HS-27A (cell line): ENCODE measurements at regions not wholly inside any gene's neighbourhood (a gene's known extent, or its start where the extent isn't known, plus 50 kb on each side); places are given as distances from the start of the nearest gene placed in this dataset.

Source experiments
- DNase-seq: peaks from one replicate; pipeline ENCODE4 v3.0.0-alpha.2; 2012; ENCODE audit warnings: low read depth, missing footprints

GRCh38 chr2:195049372-195050031 lies 607.5 kb upstream of the SLC39A10 start:
- no peak for DNase-seq

- no peak for DNase-seq
These were observed 609.1 kb upstream of the SLC39A10 start for GRCh38 chr2:195047955-195048354.

- no peak for DNase-seq
These were observed 612.2 kb upstream of the SLC39A10 start for GRCh38 chr2:195044801-195045200.

GRCh38 chr2:195038153-195038552 lies 618.9 kb upstream of the SLC39A10 start:
- no peak for DNase-seq

- no peak for DNase-seq
These were observed 620.0 kb upstream of the SLC39A10 start for GRCh38 chr2:195037045-195037444.

GRCh38 chr2:195031411-195031810 lies 625.6 kb upstream of the SLC39A10 start:
- DNase-seq, result no peak

GRCh38 chr2:195029804-195030654 lies 627.0 kb upstream of the SLC39A10 start:
- DNase-seq, result no peak

DNA sequence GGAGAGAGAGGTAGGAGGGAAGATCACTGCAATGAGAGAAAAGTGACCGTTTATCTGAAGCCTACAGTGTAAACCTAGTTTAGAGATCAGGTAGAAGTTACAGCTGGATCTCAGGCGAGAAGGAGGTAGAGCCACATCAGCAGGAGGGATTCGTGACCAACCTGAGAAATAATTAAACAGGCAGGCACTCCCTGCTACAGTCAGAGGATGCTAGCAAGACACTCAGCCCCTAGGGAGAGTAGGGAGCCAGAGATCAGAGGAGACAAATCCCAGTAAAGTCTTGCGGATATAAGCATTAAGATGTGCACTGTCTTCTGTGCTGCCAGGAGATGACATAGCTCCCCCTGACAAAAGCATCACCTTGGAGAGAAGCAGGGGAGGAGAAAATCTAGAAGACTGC lies 629.1 kb upstream of the SLC39A10 start:
- DNase-seq, result no peak

DNA sequence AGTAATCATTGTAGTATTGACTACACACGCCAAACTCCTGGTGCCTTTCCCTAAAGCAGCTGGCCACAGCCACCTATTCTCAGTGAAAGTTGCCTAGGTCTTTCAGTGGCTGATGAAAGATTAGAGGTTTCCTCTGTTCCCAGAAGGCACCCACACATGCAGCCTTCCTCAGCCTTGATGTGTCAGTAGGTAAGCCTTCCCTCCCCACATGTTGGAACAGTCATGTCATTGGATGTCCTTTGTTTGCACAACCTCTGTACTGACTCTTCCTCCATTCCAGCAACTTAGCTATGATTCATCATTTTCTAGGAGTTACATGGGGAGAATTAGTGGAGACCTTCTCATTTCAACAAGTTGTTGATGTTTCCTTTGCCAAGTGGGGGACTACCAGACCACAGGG lies 630.8 kb upstream of the SLC39A10 start:
- DNase-seq, result no peak

DNA sequence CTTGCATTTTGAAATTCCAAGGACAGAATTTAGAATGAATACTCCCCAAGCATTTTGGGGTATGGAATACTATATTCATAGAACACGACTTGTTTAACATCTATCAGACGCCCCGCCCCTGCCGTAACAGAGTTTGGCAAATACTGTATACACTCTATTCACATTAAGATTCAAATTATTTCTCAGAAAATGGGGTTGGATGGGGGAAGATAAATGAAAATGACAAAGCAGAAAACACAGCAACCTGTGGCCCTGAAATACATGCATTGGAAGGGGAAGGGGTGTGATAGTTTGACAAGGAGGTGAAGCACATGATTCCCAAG lies 634.6 kb upstream of the SLC39A10 start:
- DNase-seq, result no peak

DNA sequence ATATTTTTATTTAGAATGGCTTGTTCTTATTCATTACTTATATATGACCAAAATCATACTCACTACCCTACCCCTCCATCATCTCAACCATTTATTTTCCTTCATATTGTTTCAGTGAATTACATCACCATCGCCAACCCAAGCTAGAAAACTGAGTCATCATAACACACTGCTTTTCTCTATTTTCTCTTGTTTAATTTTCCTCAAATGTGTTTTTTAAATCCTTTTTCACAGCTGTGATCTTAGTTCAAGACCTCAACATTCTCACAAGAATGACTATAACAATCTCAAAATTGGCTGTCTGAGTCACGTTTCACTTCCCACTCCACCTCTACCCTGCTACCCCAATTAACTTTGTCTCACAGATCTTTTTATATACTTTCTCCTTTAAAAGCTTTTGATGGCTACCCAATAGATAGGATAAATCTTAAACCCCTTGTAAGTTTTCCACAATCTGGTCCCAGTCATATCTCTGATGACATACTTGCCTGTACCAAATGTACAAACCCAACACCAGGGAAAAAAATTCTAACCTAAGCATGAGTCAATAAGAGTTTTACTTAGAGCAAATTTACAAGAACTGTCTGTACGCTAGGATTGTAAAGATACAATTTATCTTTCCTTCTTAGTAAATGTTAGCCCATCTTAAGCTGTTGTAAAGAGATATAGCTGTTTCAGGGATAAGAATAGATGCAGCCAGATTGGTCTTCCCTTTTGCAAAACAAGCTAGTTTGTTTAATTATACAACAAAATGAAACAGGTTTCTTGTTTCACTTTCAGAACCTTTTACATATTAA lies 635.1 kb upstream of the SLC39A10 start:
- DNase-seq, result no peak

GRCh38 chr2:195018462-195018861 lies 638.6 kb upstream of the SLC39A10 start:
- DNase-seq, result no peak

DNA sequence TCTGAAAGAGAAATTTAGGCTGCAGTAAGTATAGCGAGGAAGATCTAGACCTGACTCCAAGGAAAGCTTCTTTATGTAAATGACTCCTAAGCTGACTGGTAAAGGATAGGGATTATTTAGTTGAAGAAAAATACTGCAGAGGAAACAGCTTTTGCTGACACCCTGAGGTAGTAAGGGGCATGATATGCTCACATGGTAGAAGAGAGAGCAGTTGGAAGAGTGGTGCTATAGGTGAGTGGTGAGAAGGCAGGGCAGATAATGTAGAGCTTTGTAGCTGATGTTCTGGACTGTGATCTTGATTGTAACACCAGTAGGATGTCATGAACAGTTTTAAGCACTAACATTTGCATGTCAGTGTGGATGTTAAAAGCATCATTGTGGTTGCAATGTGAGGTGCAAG lies 639.1 kb upstream of the SLC39A10 start:
- DNase-seq, result no peak

DNA sequence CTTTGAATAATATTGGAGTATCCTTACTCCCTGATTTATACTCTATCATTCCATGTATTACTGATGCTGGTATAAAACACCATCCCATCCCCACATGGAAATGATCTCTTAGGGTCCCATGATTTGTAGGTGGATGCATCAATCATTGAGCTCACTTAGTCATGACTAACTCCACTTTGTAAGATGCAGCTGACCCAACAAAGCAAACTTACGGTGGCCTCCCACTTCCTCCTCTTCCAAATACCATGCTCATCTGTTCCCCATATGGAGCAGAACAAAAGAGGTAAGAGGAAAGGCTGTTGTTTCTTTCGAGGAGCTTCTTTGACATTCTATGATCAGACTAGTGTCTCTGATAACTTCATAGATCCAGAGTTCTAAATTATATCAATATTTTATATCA lies 640.2 kb upstream of the SLC39A10 start:
- DNase-seq, result no peak

- DNase-seq, result no peak
These were observed 647.8 kb upstream of the SLC39A10 start for GRCh38 chr2:195009202-195009601.

GRCh38 chr2:195006856-195007255 lies 650.2 kb upstream of the SLC39A10 start:
- DNase-seq, result no peak

GRCh38 chr2:195003881-195004471 lies 653.0 kb upstream of the SLC39A10 start:
- DNase-seq, result no peak

DNA sequence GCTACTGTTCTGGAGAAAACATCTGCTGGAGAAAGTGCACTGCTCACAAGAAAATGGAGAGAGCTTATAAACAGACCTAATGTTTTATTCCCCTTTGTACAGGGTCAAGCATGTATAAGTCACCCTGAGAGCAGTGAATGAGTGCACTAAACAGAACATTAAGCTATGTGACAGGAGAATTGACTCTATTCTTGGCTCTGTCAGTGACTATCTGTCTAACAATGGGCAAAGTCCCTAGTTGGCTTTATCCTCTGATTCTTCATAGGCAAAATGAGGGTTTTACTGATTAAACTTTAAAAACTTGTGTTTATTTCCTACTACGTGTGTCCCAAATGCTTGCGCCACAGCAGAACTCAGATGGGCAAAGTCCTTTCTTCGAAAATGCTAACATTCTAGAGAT lies 655.1 kb upstream of the SLC39A10 start:
- no peak for DNase-seq

GRCh38 chr2:194999771-195000170 lies 657.3 kb upstream of the SLC39A10 start:
- DNase-seq, result no peak

- DNase-seq, result no peak
These were observed 664.4 kb upstream of the SLC39A10 start for GRCh38 chr2:194992648-194993047.

- no peak for DNase-seq
These were observed 671.8 kb upstream of the SLC39A10 start for GRCh38 chr2:194985258-194985657.

- no peak for DNase-seq
These were observed 694.8 kb upstream of the SLC39A10 start for GRCh38 chr2:194962254-194962653.

GRCh38 chr2:194954218-194954617 lies 702.8 kb upstream of the SLC39A10 start:
- no peak for DNase-seq
